Osteoblast (primary cell): ENCODE measurements at regions not wholly inside any gene's neighbourhood (a gene's known extent, or its start where the extent isn't known, plus 50 kb on each side); places are given as distances from the start of the nearest gene placed in this dataset.
A peak's percentile ranks its signal among the peaks of the same experiment; 100 is the strongest.

Experiments used
- DNase-seq: peaks from one replicate; pipeline ENCODE4 v3.0.0; 2011; ENCODE audit warnings: low spot score, mixed read lengths; ENCODE audit not compliant: insufficient read length; ENCODE audit errors: missing footprints
- H2AFZ ChIP-seq: 2 replicates; pipeline ENCODE4 v1.6.0; 2011; ENCODE audit warnings: mild to moderate bottlenecking, low read length
- H3K27ac ChIP-seq: 2 replicates; pipeline ENCODE4 v1.5.1; 2011; ENCODE audit warnings: mild to moderate bottlenecking, low read depth, low read length, moderate library complexity
- H3K27me3 ChIP-seq: 2 replicates; pipeline ENCODE4 v1.6.0; 2012; ENCODE audit warnings: mild to moderate bottlenecking, control low read depth, inconsistent platforms, low read length, moderate library complexity; ENCODE audit not compliant: insufficient read depth
- H3K36me3 ChIP-seq: 2 replicates; pipeline ENCODE4 v1.5.1; 2011; ENCODE audit warnings: mild to moderate bottlenecking, low read length, control low read depth, moderate library complexity; ENCODE audit not compliant: insufficient read depth
- H3K4me1 ChIP-seq: 2 replicates; pipeline ENCODE4 v1.5.1; 2011; ENCODE audit warnings: mild to moderate bottlenecking, low read length, control low read depth, moderate library complexity; ENCODE audit not compliant: insufficient read depth
- H3K4me2 ChIP-seq: 2 replicates; pipeline ENCODE4 v1.6.0; 2011; ENCODE audit warnings: mild to moderate bottlenecking, low read length; ENCODE audit not compliant: insufficient read depth
- H3K4me3 ChIP-seq: fragments of 200-600 bp; sonication (generic); 3 replicates; pipeline ENCODE4 v1.5.1; 2012; ENCODE audit warnings: mild to moderate bottlenecking, low read length, inconsistent platforms; ENCODE audit not compliant: insufficient read depth
- H3K79me2 ChIP-seq: 2 replicates; pipeline ENCODE4 v1.6.0; 2012; ENCODE audit warnings: mild to moderate bottlenecking, low read length, control low read depth, inconsistent platforms; ENCODE audit not compliant: insufficient read depth
- H3K9me3 ChIP-seq: 2 replicates; pipeline ENCODE4 v1.5.1; 2011; ENCODE audit warnings: low read depth, low read length, control low read depth
- H4K20me1 ChIP-seq: 2 replicates; pipeline ENCODE4 v1.6.0; 2012; ENCODE audit warnings: mild to moderate bottlenecking, low read length, control low read depth; ENCODE audit not compliant: insufficient read depth
- CTCF ChIP-seq: IDR thresholded peaks from 2 replicates; pipeline ENCODE4 v1.5.1; 2011; ENCODE audit warnings: mild to moderate bottlenecking, low read depth, low read length, moderate library complexity; ENCODE audit errors: extremely low read depth

GRCh38 chr13:77480066-77480465 is 55.4 kb upstream of the SCEL start:
- no peak overlapping the region for H3K27ac ChIP-seq
- H3K36me3 ChIP-seq, result no peaks in the 10 kb centered on the region
- H3K79me2 ChIP-seq, result no peaks in the 10 kb centered on the region
- H3K9me3 ChIP-seq, result no peaks in the 10 kb centered on the region
- DNase-seq, result no peak
- peaks cover 9% of the 10 kb centered on the region for H3K4me1 ChIP-seq
- no peaks in the 10 kb centered on the region for H4K20me1 ChIP-seq
- TF ChIP-seq CTCF, result no peak
- H3K27me3 ChIP-seq, result peaks cover 19% of the 10 kb centered on the region
- no peak overlapping the region for H3K4me2 ChIP-seq
- no peak overlapping the region for H3K4me3 ChIP-seq
- no peak overlapping the region for H2AFZ ChIP-seq

GRCh38 chr13:77479326-77479725 is 56.2 kb upstream of the SCEL start:
- DNase-seq, result no peak
- H4K20me1 ChIP-seq, result no peaks in the 10 kb centered on the region
- H3K27ac ChIP-seq, result no peak overlapping the region
- no peaks in the 10 kb centered on the region for H3K36me3 ChIP-seq
- peaks cover 19% of the 10 kb centered on the region for H3K27me3 ChIP-seq
- peaks cover 9% of the 10 kb centered on the region for H3K4me1 ChIP-seq
- H3K4me2 ChIP-seq, result no peak overlapping the region
- no peaks in the 10 kb centered on the region for H3K9me3 ChIP-seq
- no peak for TF ChIP-seq CTCF
- H3K4me3 ChIP-seq, result no peak overlapping the region
- H2AFZ ChIP-seq, result no peak overlapping the region
- no peaks in the 10 kb centered on the region for H3K79me2 ChIP-seq

GRCh38 chr13:77477299-77477848 is 58.1 kb upstream of the SCEL start:
- H3K79me2 ChIP-seq, result no peaks in the 10 kb centered on the region
- no peak overlapping the region for H3K27ac ChIP-seq
- no peaks in the 10 kb centered on the region for H3K36me3 ChIP-seq
- H3K4me3 ChIP-seq, result no peak overlapping the region
- H3K4me1 ChIP-seq, result peaks cover 9% of the 10 kb centered on the region
- peak overlapping the region; percentile 93 for H3K4me2 ChIP-seq
- H3K9me3 ChIP-seq, result no peaks in the 10 kb centered on the region
- no peak overlapping the region for H2AFZ ChIP-seq
- TF ChIP-seq CTCF, result no peak
- H4K20me1 ChIP-seq, result no peaks in the 10 kb centered on the region
- DNase-seq, result no peak
- H3K27me3 ChIP-seq, result peaks cover 19% of the 10 kb centered on the region

GRCh38 chr13:77476456-77476855 is 59.0 kb upstream of the SCEL start:
- H3K36me3 ChIP-seq, result no peaks in the 10 kb centered on the region
- no peak overlapping the region for H2AFZ ChIP-seq
- no peak overlapping the region for H3K4me3 ChIP-seq
- no peaks in the 10 kb centered on the region for H3K79me2 ChIP-seq
- no peaks in the 10 kb centered on the region for H4K20me1 ChIP-seq
- no peak for TF ChIP-seq CTCF
- DNase-seq, result no peak
- no peaks in the 10 kb centered on the region for H3K9me3 ChIP-seq
- H3K4me1 ChIP-seq, result peaks cover 9% of the 10 kb centered on the region
- peaks cover 19% of the 10 kb centered on the region for H3K27me3 ChIP-seq
- no peak overlapping the region for H3K4me2 ChIP-seq
- H3K27ac ChIP-seq, result no peak overlapping the region
